Erythroblast (primary cell): ENCODE measurements at regions not wholly inside any gene's neighbourhood (a gene's known extent, or its start where the extent isn't known, plus 50 kb on each side); places are given as distances from the start of the nearest gene placed in this dataset.

ENCODE experiments used
- DNase-seq, 2 experiments: peaks; one replicate each; lab custom pipeline; 2025; lab: John Stamatoyannopoulos, UW
- GATA1 ChIP-seq: IDR thresholded peaks from 2 replicates; pipeline ENCODE4 v1.6.1; 2011; ENCODE audit warnings: low read depth, mild to moderate bottlenecking, control low read depth, low read length, moderate library complexity
- POLR2A ChIP-seq: IDR thresholded peaks from 2 replicates; pipeline ENCODE4 v1.6.1; 2011; ENCODE audit warnings: mild to moderate bottlenecking, low read length

DNA sequence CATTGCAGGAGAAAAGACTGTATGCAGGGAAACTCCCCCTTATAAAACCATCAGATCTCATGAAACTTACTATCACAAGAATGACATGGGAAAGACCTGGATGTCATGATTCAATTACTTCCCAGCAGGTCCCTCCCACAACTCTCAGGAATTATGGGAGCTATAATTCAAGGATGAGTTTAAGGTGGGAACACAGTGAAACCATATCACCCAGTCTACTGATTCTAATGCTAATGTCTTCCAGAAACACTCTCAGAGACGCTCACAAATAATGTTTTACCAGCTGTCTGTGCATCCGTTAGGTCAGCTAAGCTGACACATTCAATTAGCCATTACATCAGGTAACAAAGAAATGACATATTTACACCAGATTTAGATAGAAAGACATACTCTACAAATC, 637.9 kb downstream of the NLGN4Y start:
- TF ChIP-seq GATA1 (no peak), POLR2A (no peak)

DNA sequence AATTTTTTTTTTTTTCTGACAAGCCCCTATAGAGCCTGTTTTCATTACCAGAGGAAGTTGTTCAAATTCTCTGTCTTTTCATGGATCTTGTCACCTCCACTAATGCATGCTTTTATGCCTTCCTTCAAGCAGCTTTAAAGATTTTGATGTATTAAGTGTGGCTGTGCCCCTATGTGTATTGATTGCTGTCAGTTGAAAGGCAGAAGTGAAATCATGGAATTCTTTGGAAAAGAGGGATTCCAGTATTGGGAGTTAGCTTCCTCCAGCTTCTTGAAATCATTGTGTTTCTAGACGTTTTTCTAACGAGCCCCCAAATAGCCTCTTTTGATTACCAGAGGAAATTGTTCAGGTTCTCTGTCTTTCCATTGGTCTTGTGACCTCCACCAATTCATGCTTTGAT, 655.6 kb downstream of the NLGN4Y start:
- TF ChIP-seq POLR2A, result no peak
- TF ChIP-seq GATA1, result no peak
- DNase-seq, result no peak

More for the DNA sequence above, 637.9 kb downstream of the NLGN4Y start:
- no peak for DNase-seq

GRCh38 chrY:15229056-15229455, 704.7 kb downstream of the NLGN4Y start:
- no peak for DNase-seq
- TF ChIP-seq GATA1, result no peak
- TF ChIP-seq POLR2A, result no peak

DNA sequence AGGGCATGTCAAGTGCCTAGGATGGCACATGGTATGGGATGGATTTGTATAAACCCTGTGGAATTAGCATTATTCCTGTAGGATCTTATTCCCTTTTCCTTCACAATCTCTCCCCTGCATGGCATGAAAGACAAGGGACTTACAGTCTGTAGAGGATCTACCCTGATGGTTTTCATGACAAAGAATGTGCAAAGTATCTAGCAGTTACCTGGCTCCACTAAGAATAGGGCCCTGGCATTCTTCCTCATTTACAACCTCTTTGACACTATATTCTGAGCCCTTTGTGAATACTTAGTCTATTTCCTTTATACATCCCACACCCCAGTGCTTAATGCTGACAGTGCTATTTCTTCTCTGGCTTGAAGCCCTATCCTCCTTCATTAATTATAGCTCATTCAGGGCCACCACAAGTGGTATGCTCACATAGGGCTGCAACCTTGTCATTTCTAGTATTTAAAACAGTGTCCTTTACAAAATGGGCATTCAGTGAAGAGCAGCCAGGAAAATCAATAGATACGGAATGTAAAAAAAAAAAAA, 715.3 kb downstream of the NLGN4Y start:
- no peak for DNase-seq
- TF ChIP-seq POLR2A (no peak), GATA1 (no peak)

DNA sequence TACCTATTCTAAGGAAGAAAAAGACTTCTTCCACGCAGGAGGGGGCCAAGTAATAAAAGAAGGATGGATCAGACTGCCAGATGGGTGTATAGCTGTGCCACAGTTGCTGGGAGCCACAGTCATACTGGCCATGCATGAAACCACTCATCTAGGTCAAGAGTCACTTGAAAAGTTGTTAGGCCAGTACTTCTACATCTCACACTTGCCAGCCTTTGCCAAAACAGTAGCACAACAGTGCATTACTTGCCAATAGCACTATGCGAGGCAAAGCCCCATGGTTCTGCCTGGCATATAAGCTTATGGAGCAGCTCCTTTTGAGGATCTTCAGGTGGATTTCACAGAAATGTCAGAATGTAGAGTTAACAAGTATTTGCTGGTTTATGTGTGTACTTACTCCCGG, 735.0 kb downstream of the NLGN4Y start:
- TF ChIP-seq GATA1 (no peak), POLR2A (no peak)
- no peak for DNase-seq

DNA sequence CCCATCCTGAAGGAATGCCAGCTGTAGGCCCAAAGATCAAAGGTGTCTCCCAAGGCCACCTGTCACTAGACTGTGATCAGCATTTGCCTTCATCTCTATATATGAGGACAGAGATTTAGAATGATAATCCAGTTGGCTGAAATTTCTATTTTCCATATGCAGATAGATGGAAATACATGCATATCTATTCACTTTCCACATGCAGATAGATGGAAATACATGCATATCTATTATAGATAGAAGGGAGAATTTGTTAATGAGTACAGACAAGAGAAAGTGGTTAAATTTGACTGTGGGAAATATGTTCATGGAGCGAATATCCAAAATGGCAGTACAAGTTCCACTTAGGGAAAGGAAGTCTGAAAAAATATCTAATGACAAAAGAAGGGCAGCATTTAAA, 762.2 kb downstream of the NLGN4Y start:
- TF ChIP-seq GATA1, result no peak
- no peak for TF ChIP-seq POLR2A
- DNase-seq, result no peak

DNA sequence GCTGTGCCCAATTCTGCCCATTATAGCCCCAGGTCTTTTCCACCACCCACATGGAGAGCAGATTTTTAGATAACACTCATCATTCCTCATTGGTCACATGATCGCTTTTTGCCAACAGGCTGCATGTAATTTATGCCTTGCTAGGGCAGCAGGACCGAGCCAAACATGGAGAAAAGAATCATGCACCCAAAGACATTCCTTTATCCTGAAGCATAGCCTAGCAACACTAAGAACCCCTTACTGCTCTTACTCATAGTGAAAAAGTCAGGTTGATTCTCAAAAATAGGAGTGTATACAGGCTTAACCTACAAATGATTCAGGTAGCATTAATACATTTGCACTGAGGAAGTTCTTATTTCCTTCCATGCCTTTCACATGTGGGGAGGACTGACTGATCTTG, 765.5 kb downstream of the NLGN4Y start:
- TF ChIP-seq GATA1 (no peak), POLR2A (no peak)
- DNase-seq, result no peak

DNA sequence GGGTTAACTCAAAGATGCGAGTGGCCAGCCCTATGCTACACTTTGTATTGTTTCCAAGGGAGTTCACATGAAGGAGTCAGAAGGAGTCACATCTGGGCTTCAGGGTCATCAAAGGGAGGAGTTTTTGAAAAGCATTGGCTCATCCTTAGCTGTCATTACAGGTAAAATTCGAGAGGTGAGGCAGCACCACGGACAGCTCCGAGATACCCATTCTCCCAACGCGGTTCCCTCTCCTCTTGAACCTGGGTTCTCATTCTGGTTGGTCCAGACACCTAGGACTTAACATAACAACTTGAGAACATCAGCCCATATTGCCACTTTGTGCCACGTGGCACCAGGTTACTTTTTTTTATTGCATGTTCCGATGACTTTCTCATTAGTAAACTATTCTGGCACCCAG, 768.6 kb downstream of the NLGN4Y start:
- DNase-seq, result no peak
- TF ChIP-seq GATA1, result no peak
- no peak for TF ChIP-seq POLR2A

DNA sequence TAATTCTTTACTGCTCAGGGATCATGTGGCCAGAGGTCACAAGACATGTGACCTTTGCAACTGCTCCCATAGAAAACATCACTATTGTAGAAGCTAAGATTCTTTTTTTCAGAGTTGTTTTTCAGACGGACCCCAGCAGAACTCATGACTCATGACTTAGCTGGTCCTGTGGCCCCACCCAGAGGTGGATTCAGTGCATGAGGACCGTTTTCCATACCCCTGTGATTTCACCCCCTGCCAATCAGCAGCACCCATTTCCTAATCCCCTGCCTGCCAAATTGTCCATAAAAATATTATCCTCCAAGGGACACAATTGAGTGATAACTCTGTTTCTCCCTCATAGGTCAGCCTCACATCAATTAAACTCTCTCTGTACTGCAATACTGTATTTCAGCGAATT, 777.5 kb downstream of the NLGN4Y start:
- no peak for DNase-seq
- no peak for TF ChIP-seq GATA1
- TF ChIP-seq POLR2A, result no peak

DNA sequence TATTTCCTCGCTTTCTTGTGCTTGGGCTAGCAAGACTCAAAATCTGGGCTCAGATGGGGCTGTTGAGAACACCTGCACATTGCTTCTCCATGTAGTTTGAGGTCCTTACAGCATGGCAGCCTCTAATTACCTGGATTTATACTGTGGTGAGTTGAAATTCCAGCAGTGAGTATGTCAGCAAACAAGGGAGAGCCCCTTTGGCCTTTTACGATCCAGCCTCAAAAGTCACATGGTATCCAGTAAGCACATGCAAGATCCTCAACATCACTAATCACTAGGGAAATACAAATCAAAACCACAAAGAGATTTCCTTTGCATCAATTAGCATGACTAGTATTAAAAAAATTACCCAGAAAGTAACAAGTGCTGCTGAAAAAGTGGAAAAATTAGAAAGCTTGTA, 787.8 kb downstream of the NLGN4Y start:
- TF ChIP-seq GATA1 (no peak), POLR2A (no peak)
- no peak for DNase-seq

DNA sequence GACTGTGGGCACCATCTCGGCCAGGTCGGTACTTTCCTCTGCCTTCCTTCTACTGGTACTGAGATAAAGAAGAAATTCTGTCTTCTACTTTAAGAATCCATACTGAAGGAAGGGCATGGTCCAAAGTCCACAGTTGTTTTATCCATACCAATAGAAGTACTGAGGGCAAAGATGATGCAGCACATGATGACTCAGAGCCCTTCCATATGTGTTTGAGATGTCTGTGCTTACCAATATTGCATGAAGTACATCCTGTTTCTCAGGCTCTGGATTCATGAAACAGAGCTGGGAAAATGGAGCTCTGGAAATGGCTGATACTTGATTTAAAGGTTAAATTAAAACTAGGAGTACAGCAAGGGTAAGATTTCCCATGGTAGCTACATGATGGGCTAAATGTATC, 799.9 kb downstream of the NLGN4Y start:
- DNase-seq, result no peak
- no peak for TF ChIP-seq POLR2A
- no peak for TF ChIP-seq GATA1

- DNase-seq, result no peak
- TF ChIP-seq GATA1 (no peak), POLR2A (no peak)
These were observed 800.9 kb downstream of the NLGN4Y start for GRCh38 chrY:15325201-15325600.

DNA sequence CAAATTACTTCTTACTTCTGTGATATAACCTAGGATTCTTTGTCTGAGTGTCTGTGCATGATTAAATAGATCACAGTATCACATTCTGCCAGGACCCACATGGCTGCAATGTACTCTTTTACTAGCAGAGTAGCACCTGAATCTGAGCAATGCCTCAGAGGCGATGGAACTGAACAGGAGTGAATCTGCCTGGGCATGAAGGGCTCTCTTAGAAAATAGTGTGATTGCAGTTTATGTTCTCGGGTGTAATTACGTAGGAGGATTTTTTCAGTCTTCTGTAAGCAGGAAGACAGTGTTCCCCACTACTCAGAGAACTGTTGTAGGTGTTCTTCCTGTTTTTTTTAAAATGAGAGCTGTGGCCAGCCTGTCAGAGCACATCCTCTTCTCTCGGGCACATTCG, 802.3 kb downstream of the NLGN4Y start:
- TF ChIP-seq GATA1 (no peak), POLR2A (no peak)
- no peak for DNase-seq

- TF ChIP-seq POLR2A (no peak), GATA1 (no peak)
- DNase-seq, result no peak
These were observed 804.5 kb downstream of the NLGN4Y start for GRCh38 chrY:15328848-15329247.

- no peak for TF ChIP-seq GATA1
- no peak for TF ChIP-seq POLR2A
- no peak for DNase-seq
These were observed 819.2 kb downstream of the NLGN4Y start for GRCh38 chrY:15343522-15343921.

- DNase-seq, result no peak
- TF ChIP-seq GATA1 (no peak), POLR2A (no peak)
These were observed 821.3 kb downstream of the NLGN4Y start for GRCh38 chrY:15345471-15346155.
